H1 (cell line): ENCODE measurements at regions not wholly inside any gene's neighbourhood (a gene's known extent, or its start where the extent isn't known, plus 50 kb on each side); places are given as distances from the start of the nearest gene placed in this dataset.

Experiments used
- CTCF ChIA-PET: fragments of 300-600 bp; sonication (Branson Sonifier 250); formaldehyde crosslinking; loops from one replicate; lab custom pipeline; 2021; ENCODE audit not compliant: partially characterized antibody; lab: Charles Lee
- POLR2A ChIA-PET: fragments of 300-600 bp; sonication (Branson Sonifier 250); formaldehyde crosslinking; loops from one replicate; lab custom pipeline; 2021; ENCODE audit warnings: inconsistent platforms; ENCODE audit not compliant: partially characterized antibody; lab: Charles Lee
- DNase-seq, 2 experiments: peaks; one replicate each; pipeline versions ENCODE4 v3.0.0 to v3.0.0-alpha.2; 2010 to 2022; ENCODE audit warnings: low spot score in 2 of 2, low read depth in 1 of 2, mixed read lengths in 1 of 2
- FAIRE-seq: peaks from 2 replicates; lab custom pipeline; 2011; peaks lifted over from hg19 to GRCh38; lab: Jason Lieb, UNC
- H2AFZ ChIP-seq: 2 replicates; pipeline ENCODE4 v1.8.1; 2012; ENCODE audit warnings: low read length, inconsistent platforms
- H2AK5ac ChIP-seq: 2 replicates; pipeline ENCODE4 v1.6.1; 2013; ENCODE audit warnings: low read depth, low read length
- H2BK120ac ChIP-seq: replicated peaks from 2 replicates; pipeline ENCODE3; 2013; ENCODE audit warnings: low read depth, low read length, inconsistent platforms
- H2BK12ac ChIP-seq: 2 replicates; pipeline ENCODE4 v1.6.1; 2013; ENCODE audit warnings: low read depth, low read length
- H2BK15ac ChIP-seq: 2 replicates; pipeline ENCODE4 v1.6.1; 2013; ENCODE audit warnings: low read length
- H2BK20ac ChIP-seq: 2 replicates; pipeline ENCODE4 v1.6.1; 2013; ENCODE audit warnings: low read length
- H2BK5ac ChIP-seq: 2 replicates; pipeline ENCODE4 v1.6.1; 2013; ENCODE audit warnings: low read depth, low read length
- H3K14ac ChIP-seq: 2 replicates; pipeline ENCODE4 v1.6.1; 2013; ENCODE audit warnings: inconsistent platforms; ENCODE audit not compliant: insufficient read length
- H3K18ac ChIP-seq: 2 replicates; pipeline ENCODE4 v1.6.1; 2013; ENCODE audit warnings: low read length; ENCODE audit errors: extremely low read depth
- H3K23ac ChIP-seq: 2 replicates; pipeline ENCODE4 v1.6.1; 2013; ENCODE audit warnings: inconsistent platforms; ENCODE audit not compliant: insufficient read length
- H3K23me2 ChIP-seq: 2 replicates; pipeline ENCODE4 v1.6.1; 2013; ENCODE audit warnings: low read depth, low read length
- H3K27ac ChIP-seq: 2 replicates; pipeline ENCODE4 v1.6.1; 2011; ENCODE audit warnings: low read depth, low read length, inconsistent platforms
- H3K27me3 ChIP-seq, 4 experiments: replicated peaks in 1 of 4; 1 replicate in 1 of 4; 2 replicates in 3 of 4; pipeline versions ENCODE4 v1.6.1 to v1.8.1; 2011 to 2013; ENCODE audit warnings: low read length in 3 of 4, mild to moderate bottlenecking in 3 of 4, inconsistent platforms in 2 of 4, mixed read lengths in 2 of 4, moderate library complexity in 1 of 4; ENCODE audit not compliant: control insufficient read depth in 3 of 4, insufficient read depth in 3 of 4; ENCODE audit errors: extremely low read depth in 1 of 4
- H3K36me3 ChIP-seq, 4 experiments: 2 replicates each; pipeline versions ENCODE4 v1.6.1 to v1.8.1; 2011 to 2013; ENCODE audit warnings: mild to moderate bottlenecking in 4 of 4, low read length in 3 of 4, moderate library complexity in 2 of 4, control low read depth in 1 of 4, inconsistent platforms in 1 of 4; ENCODE audit not compliant: insufficient read depth in 4 of 4, control insufficient read depth in 2 of 4
- H3K4ac ChIP-seq: replicated peaks from 2 replicates; pipeline ENCODE3; 2013; ENCODE audit warnings: low read length, low read depth, mixed read lengths, inconsistent platforms; ENCODE audit not compliant: insufficient read length
- H3K4me1 ChIP-seq, 4 experiments: replicated peaks in 1 of 4; 1 replicate in 1 of 4; 2 replicates in 3 of 4; pipeline versions ENCODE4 v1.6.1 to v1.8.1; 2011 to 2013; ENCODE audit warnings: low read length in 3 of 4, inconsistent platforms in 2 of 4, mixed read lengths in 1 of 4; ENCODE audit not compliant: insufficient read depth in 4 of 4, control insufficient read depth in 3 of 4
- H3K4me2 ChIP-seq, 2 experiments: 2 replicates each; pipeline versions ENCODE4 v1.6.1 to v1.8.1; 2011 to 2013; ENCODE audit warnings: low read depth in 2 of 2, low read length in 2 of 2, control low read depth in 1 of 2, inconsistent platforms in 1 of 2, mild to moderate bottlenecking in 1 of 2; ENCODE audit not compliant: insufficient read depth in 1 of 2
- H3K4me3 ChIP-seq, 4 experiments: fragments of 200-600, 300-600 bp in 1 of 4; sonication (generic), shearing (Covaris generic), sonication (Bioruptor Twin) in 1 of 4; 2 replicates each; pipeline versions ENCODE4 v1.5.1 to v1.8.1; 2011 to 2016; ENCODE audit warnings: low read length in 4 of 4, low read depth in 3 of 4, control low read depth in 2 of 4, inconsistent platforms in 2 of 4, mild to moderate bottlenecking in 2 of 4, mixed read lengths in 1 of 4, moderate library complexity in 1 of 4; ENCODE audit not compliant: insufficient read depth in 2 of 4; ENCODE audit errors: extremely low read depth in 1 of 4
- H3K56ac ChIP-seq: replicated peaks from 2 replicates; pipeline ENCODE3; 2013; ENCODE audit warnings: low read depth, mild to moderate bottlenecking, mixed read lengths, low read length, inconsistent platforms; ENCODE audit not compliant: insufficient read length
- H3K79me1 ChIP-seq: 2 replicates; pipeline ENCODE4 v1.6.1; 2013; ENCODE audit warnings: low read depth, low read length, control low read depth
- H3K79me2 ChIP-seq, 2 experiments: 2 replicates each; pipeline versions ENCODE4 v1.6.1 to v1.8.1; 2012 to 2013; ENCODE audit warnings: low read length in 2 of 2, mild to moderate bottlenecking in 2 of 2, inconsistent platforms in 1 of 2; ENCODE audit not compliant: insufficient read depth in 2 of 2, control insufficient read depth in 1 of 2
- H3K9ac ChIP-seq, 4 experiments: replicated peaks in 1 of 4; 1 replicate in 1 of 4; 2 replicates in 3 of 4; pipeline versions ENCODE4 v1.6.1 to v1.8.1; 2011 to 2013; ENCODE audit warnings: low read depth in 3 of 4, low read length in 3 of 4, control low read depth in 2 of 4, mild to moderate bottlenecking in 2 of 4, moderate library complexity in 2 of 4, inconsistent platforms in 1 of 4; ENCODE audit errors: extremely low read depth in 1 of 4
- H3K9me3 ChIP-seq, 2 experiments: 2 replicates each; pipeline versions ENCODE4 v1.6.1 to v1.8.1; 2012 to 2013; ENCODE audit warnings: mild to moderate bottlenecking in 2 of 2, moderate library complexity in 2 of 2, control low read depth in 1 of 2, inconsistent platforms in 1 of 2, low read depth in 1 of 2, low read length in 1 of 2, mixed read lengths in 1 of 2; ENCODE audit not compliant: insufficient read depth in 2 of 2
- H4K20me1 ChIP-seq, 2 experiments: replicated peaks in 1 of 2; 2 replicates each; pipeline versions ENCODE3 to v1.8.1; 2011 to 2013; ENCODE audit warnings: inconsistent platforms in 2 of 2, low read length in 2 of 2, mild to moderate bottlenecking in 1 of 2; ENCODE audit not compliant: insufficient read depth in 2 of 2, control insufficient read depth in 1 of 2
- H4K5ac ChIP-seq: 2 replicates; pipeline ENCODE4 v1.6.1; 2013; ENCODE audit warnings: low read length, low read depth, mixed read lengths, inconsistent platforms; ENCODE audit not compliant: insufficient read length
- H4K8ac ChIP-seq: 2 replicates; pipeline ENCODE4 v1.8.0; 2013; ENCODE audit warnings: mild to moderate bottlenecking, moderate library complexity, low read length, inconsistent platforms; ENCODE audit not compliant: insufficient read depth; ENCODE audit errors: extremely low read depth
- H4K91ac ChIP-seq: replicated peaks from 2 replicates; pipeline ENCODE3; 2013; ENCODE audit warnings: low read length, mixed read lengths, inconsistent platforms; ENCODE audit not compliant: insufficient read length
- BCL11A ChIP-seq, 2 experiments: IDR thresholded peaks; one replicate each; pipeline ENCODE4 v1.6.1; 2011; ENCODE audit warnings: low read depth in 2 of 2, low read length in 2 of 2, mild to moderate bottlenecking in 2 of 2
- EGR1 ChIP-seq: IDR thresholded peaks from 2 replicates; pipeline ENCODE4 v1.6.1; 2011; ENCODE audit warnings: low read depth, low read length, borderline replicate concordance
- JUN ChIP-seq: IDR thresholded peaks from 2 replicates; pipeline ENCODE4 v1.6.1; 2011; ENCODE audit warnings: low read depth, mild to moderate bottlenecking, improper control_type of control experiment, low read length
- PHF8 ChIP-seq: fragments of 200-600 bp; sonication (generic); conservative IDR thresholded peaks from 2 replicates; pipeline ENCODE4 v1.7.1; 2012; ENCODE audit warnings: low read depth, mild to moderate bottlenecking, inconsistent platforms, low read length, moderate library complexity
- POLR2AphosphoS5 ChIP-seq: IDR thresholded peaks from 2 replicates; pipeline ENCODE4 v1.6.1; 2011; ENCODE audit warnings: low read depth, low read length
- RNF2 ChIP-seq: fragments of 200-900, 300-1000 bp; sonication (generic); IDR thresholded peaks from 2 replicates; pipeline ENCODE4 v1.7.1; 2016; ENCODE audit warnings: borderline replicate concordance, low read depth, mild to moderate bottlenecking, antibody characterized with exemption, low read length; ENCODE audit not compliant: poor library complexity, severe bottlenecking; ENCODE audit errors: missing control alignments
- SIN3A ChIP-seq, 2 experiments: IDR thresholded peaks in 1 of 2; conservative IDR thresholded peaks in 1 of 2; 2 replicates each; pipeline ENCODE4 v1.6.1; 2011 to 2012; ENCODE audit warnings: low read length in 2 of 2, improper control_type of control experiment in 1 of 2, low read depth in 1 of 2, mild to moderate bottlenecking in 1 of 2
- SP2 ChIP-seq: IDR thresholded peaks from 2 replicates; pipeline ENCODE4 v1.6.1; 2012; ENCODE audit warnings: mild to moderate bottlenecking, low read length, inconsistent platforms
- TAF7 ChIP-seq: optimal IDR thresholded peaks from 2 replicates; pipeline ENCODE3; 2011; ENCODE audit warnings: low read depth, mild to moderate bottlenecking, inconsistent platforms, low read length, moderate library complexity, borderline replicate concordance
- TBP ChIP-seq: IDR thresholded peaks from 2 replicates; pipeline ENCODE4 v1.6.1; 2011; ENCODE audit warnings: low read depth, low read length, improper control_type of control experiment
- TCF12 ChIP-seq: IDR thresholded peaks from 2 replicates; pipeline ENCODE4 v1.6.1; 2011; ENCODE audit warnings: low read depth, mild to moderate bottlenecking, low read length
- WGBS, 2 experiments: shearing (Covaris generic) in 1 of 2; methylation state at CpG; one replicate each; pipeline versions ENCODE4 v1.1.6 to v1.1.7; 2013 to 2015; ENCODE audit warnings: low lambda C conversion rate in 2 of 2, mixed read lengths in 2 of 2, inconsistent platforms in 1 of 2, low coverage in 1 of 2, missing lambda C conversion rate in 1 of 2; ENCODE audit not compliant: insufficient replicate concordance in 2 of 2, insufficient coverage in 1 of 2, insufficient read length in 1 of 2; ENCODE audit errors: extremely low coverage in 1 of 2, missing lambda C conversion rate in 1 of 2; 5-methylcytosine and 5-hydroxymethylcytosine counted together
- TF ChIP-seq, protein P1 (sequence below), 3 experiments: IDR thresholded peaks; 1 replicate in 2 of 3; 2 replicates in 1 of 3; pipeline versions ENCODE4 v1.5.1 to v1.6.1; 2011; ENCODE audit warnings: low read length in 3 of 3, mild to moderate bottlenecking in 3 of 3, inconsistent platforms in 2 of 3, low read depth in 1 of 3, moderate library complexity in 1 of 3; ENCODE audit not compliant: insufficient read depth in 1 of 3; ENCODE audit errors: control extremely low read depth in 1 of 3

DNA sequence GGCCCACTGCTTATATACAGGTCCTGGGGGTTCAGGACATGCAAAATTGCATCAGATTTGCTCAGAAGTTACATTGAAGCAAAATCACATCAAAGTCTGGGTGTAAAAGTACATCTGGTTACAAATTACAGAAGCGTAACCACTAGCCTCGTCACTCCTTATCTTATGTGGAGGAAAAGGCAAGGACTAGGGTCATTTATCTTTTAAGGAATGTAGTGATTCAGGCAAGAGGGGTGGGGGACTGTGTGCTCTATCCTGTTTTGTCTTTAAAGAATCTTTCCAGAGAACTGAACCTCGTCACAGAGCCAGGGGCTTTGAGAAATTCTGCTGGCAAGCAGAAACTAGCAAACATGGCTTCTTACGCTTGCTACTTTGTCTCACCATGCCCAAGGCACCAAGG lies 61.1 kb upstream of the RAB4A start:
- H3K4ac ChIP-seq, result no peak overlapping the region
- H3K9ac ChIP-seq, result no peak overlapping the region
- POLR2A ChIA-PET, result interaction anchor here (1.1 kb wide), 1 partner anchor 19 kb away, joined by 3 read pairs; no protein-coding TSS in a partner anchor
- DNase-seq (peak in 1 of 2 experiments; percentile 13), FAIRE-seq (no peak)
- H3K36me3 ChIP-seq, result no peaks in the 10 kb centered on the region
- H4K20me1 ChIP-seq, result no peaks in the 10 kb centered on the region
- no peak overlapping the region for H4K5ac ChIP-seq
- H3K27me3 ChIP-seq, result no peaks in the 10 kb centered on the region
- H2BK15ac ChIP-seq, result no peak overlapping the region
- H3K27ac ChIP-seq, result no peak overlapping the region
- H2BK12ac ChIP-seq, result no peak overlapping the region
- H3K79me1 ChIP-seq, result no peaks in the 10 kb centered on the region
- H2BK5ac ChIP-seq, result no peak overlapping the region
- H3K4me2 ChIP-seq, result no peak overlapping the region
- H3K23me2 ChIP-seq, result no peaks in the 10 kb centered on the region
- no peak overlapping the region for H3K14ac ChIP-seq
- no peak overlapping the region for H2BK20ac ChIP-seq
- H2AFZ ChIP-seq, result no peak overlapping the region
- H2AK5ac ChIP-seq, result no peak overlapping the region
- H3K23ac ChIP-seq, result no peak overlapping the region
- H3K56ac ChIP-seq, result no peak overlapping the region
- H3K18ac ChIP-seq, result no peak overlapping the region
- H4K8ac ChIP-seq, result no peak overlapping the region
- H3K4me1 ChIP-seq, result peaks cover 0 to 5% (median 3%) of the 10 kb centered on the region in 4 experiments; a peak in 4 of 7 replicates
- H3K4me3 ChIP-seq, result no peak overlapping the region
- H2BK120ac ChIP-seq, result no peak overlapping the region
- no peaks in the 10 kb centered on the region for H3K79me2 ChIP-seq
- no peak overlapping the region for H4K91ac ChIP-seq
- no peaks in the 10 kb centered on the region for H3K9me3 ChIP-seq
- 91% methylated on average over 4 of the region's 4 CpGs; no CpG with 5 or more reads in 1 of the 2 experiments for whole genome bisulfite sequencing, 2 experiments
- CTCF ChIA-PET, result interaction anchor here (0.5 to 6.2 kb wide), 2 partner anchors 18 to 366 kb away, joined by 3 to 42 read pairs; no protein-coding TSS in a partner anchor
- TF ChIP-seq EGR1, result no peak
- no peak for TF ChIP-seq TAF7
- no peak for TF ChIP-seq RNF2
- no peak for TF ChIP-seq BCL11A (IDR thresholded peaks at IDR 0.05; ENCODE audit: low read depth in 2 of 2, low read length in 2 of 2)
- no peak for TF ChIP-seq TBP
- no peak for TF ChIP-seq POLR2AphosphoS5
- no peak for TF ChIP-seq SP2
- TF ChIP-seq JUN, result no peak
- no peak for TF ChIP-seq SIN3A (conservative IDR thresholded peaks at IDR 0.05 in 1 of 2, IDR thresholded peaks at IDR 0.05 in 1 of 2; ENCODE audit: low read depth in 1 of 2, low read length in 2 of 2)
- no peak for TF ChIP-seq PHF8
- TF ChIP-seq, protein P1, sequence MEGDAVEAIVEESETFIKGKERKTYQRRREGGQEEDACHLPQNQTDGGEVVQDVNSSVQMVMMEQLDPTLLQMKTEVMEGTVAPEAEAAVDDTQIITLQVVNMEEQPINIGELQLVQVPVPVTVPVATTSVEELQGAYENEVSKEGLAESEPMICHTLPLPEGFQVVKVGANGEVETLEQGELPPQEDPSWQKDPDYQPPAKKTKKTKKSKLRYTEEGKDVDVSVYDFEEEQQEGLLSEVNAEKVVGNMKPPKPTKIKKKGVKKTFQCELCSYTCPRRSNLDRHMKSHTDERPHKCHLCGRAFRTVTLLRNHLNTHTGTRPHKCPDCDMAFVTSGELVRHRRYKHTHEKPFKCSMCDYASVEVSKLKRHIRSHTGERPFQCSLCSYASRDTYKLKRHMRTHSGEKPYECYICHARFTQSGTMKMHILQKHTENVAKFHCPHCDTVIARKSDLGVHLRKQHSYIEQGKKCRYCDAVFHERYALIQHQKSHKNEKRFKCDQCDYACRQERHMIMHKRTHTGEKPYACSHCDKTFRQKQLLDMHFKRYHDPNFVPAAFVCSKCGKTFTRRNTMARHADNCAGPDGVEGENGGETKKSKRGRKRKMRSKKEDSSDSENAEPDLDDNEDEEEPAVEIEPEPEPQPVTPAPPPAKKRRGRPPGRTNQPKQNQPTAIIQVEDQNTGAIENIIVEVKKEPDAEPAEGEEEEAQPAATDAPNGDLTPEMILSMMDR (IDR thresholded peaks at IDR 0.05; ENCODE audit: control extremely low read depth in 1 of 3, insufficient read depth in 1 of 3, low read depth in 1 of 3, low read length in 3 of 3), result no peak
- no peak for TF ChIP-seq TCF12
